AG04449 (cell line): ENCODE measurements at regions not wholly inside any gene's neighbourhood (a gene's known extent, or its start where the extent isn't known, plus 50 kb on each side); places are given as distances from the start of the nearest gene placed in this dataset.

Experiments
- CTCF ChIA-PET: fragments of 350-600 bp; formaldehyde crosslinking; extraction: SDS; loops from one replicate; lab custom pipeline; 2021; ENCODE audit warnings: antibody characterized with exemption; lab: Yijun Ruan, JAX
- POLR2A ChIA-PET: fragments of 400-600, 350-600 bp; formaldehyde crosslinking; extraction: SDS; loops from one replicate; lab custom pipeline; 2020; ENCODE audit warnings: antibody characterized with exemption, inconsistent platforms; lab: Yijun Ruan, JAX
- DNase-seq: peaks from one replicate; pipeline ENCODE4 v3.0.0-alpha.2; 2010; ENCODE audit warnings: low read depth, low spot score
- H3K4me3 ChIP-seq: 2 replicates; pipeline ENCODE4 v1.5.1; 2011; ENCODE audit warnings: low read depth, mild to moderate bottlenecking, control low read depth, low read length
- CTCF ChIP-seq: IDR thresholded peaks from one replicate; pipeline ENCODE4 v1.5.1; 2011; ENCODE audit warnings: mild to moderate bottlenecking, moderate library complexity, low read length, control low read depth, inconsistent platforms; ENCODE audit not compliant: insufficient read depth; ENCODE audit errors: missing control alignments

- TF ChIP-seq CTCF, result no peak
- no peak overlapping the region for H3K4me3 ChIP-seq
- ChIA-PET POLR2A (no interaction called here), CTCF (no interaction called here)
- DNase-seq, result no peak
These were observed 82.3 kb upstream of the NYAP2 start for GRCh38 chr2:225317186-225317585.

- no peak for DNase-seq
- POLR2A ChIA-PET, result no interaction called here
- TF ChIP-seq CTCF, result no peak
- CTCF ChIA-PET, result no interaction called here
- H3K4me3 ChIP-seq, result no peak overlapping the region
These were observed 88.8 kb upstream of the NYAP2 start for GRCh38 chr2:225310745-225311144.

GRCh38 chr2:225309516-225309915 is 90.0 kb upstream of the NYAP2 start:
- CTCF ChIA-PET, result no interaction called here
- DNase-seq, result no peak
- H3K4me3 ChIP-seq, result no peak overlapping the region
- POLR2A ChIA-PET, result no interaction called here
- TF ChIP-seq CTCF, result no peak

GRCh38 chr2:225296951-225297350 is 102.6 kb upstream of the NYAP2 start:
- TF ChIP-seq CTCF, result no peak
- DNase-seq, result no peak
- ChIA-PET POLR2A (no interaction called here), CTCF (no interaction called here)
- H3K4me3 ChIP-seq, result no peak overlapping the region

- no peak for TF ChIP-seq CTCF
- ChIA-PET CTCF (interaction anchor here (0.9 to 1.2 kb wide), 2 partner anchors 11 to 12 kb away, joined by 5 read pairs; no protein-coding TSS in a partner anchor), POLR2A (no interaction called here)
- no peak for DNase-seq
- no peak overlapping the region for H3K4me3 ChIP-seq
These were observed 104.4 kb upstream of the NYAP2 start for GRCh38 chr2:225295102-225295501.

GRCh38 chr2:225293638-225294037 is 105.9 kb upstream of the NYAP2 start:
- TF ChIP-seq CTCF, result no peak
- DNase-seq, result no peak
- ChIA-PET CTCF (interaction anchor here (1.5 kb wide), 1 partner anchor 11 kb away, joined by 8 read pairs; no protein-coding TSS in a partner anchor), POLR2A (no interaction called here)
- no peak overlapping the region for H3K4me3 ChIP-seq
